ENCODE measurements at regions not wholly inside any gene's neighbourhood (a gene's known extent, or its start where the extent isn't known, plus 50 kb on each side); places are given as distances from the start of the nearest gene placed in this dataset.

- TF ChIP-seq TCF12 (IDR thresholded peaks at IDR 0.05; ENCODE audit: low read depth) (no peak), EP300 (IDR thresholded peaks at IDR 0.05; ENCODE audit: borderline replicate concordance) (no peak), TEAD4 (IDR thresholded peaks at IDR 0.05) (no peak), CREB1 (IDR thresholded peaks at IDR 0.05; ENCODE audit: low read depth) (no peak), RAD21 (IDR thresholded peaks at IDR 0.05; ENCODE audit: low read depth) (no peak), NFIC (IDR thresholded peaks at IDR 0.05) (no peak), ZBTB7A (IDR thresholded peaks at IDR 0.05; ENCODE audit: low read depth) (no peak), FOXM1 (IDR thresholded peaks at IDR 0.05; ENCODE audit: borderline replicate concordance, low read depth) (no peak), CEBPB (IDR thresholded peaks at IDR 0.05) (no peak), REST (IDR thresholded peaks at IDR 0.05; ENCODE audit: low read depth) (no peak), USF1 (IDR thresholded peaks at IDR 0.05) (no peak), MAX (IDR thresholded peaks at IDR 0.05) (no peak), YY1 (IDR thresholded peaks at IDR 0.05; ENCODE audit: low read depth) (no peak), TAF1 (IDR thresholded peaks at IDR 0.05; ENCODE audit: low read depth) (no peak), EGR1 (IDR thresholded peaks at IDR 0.05) (no peak)
Measured at GRCh38 chr5:27908341-27908740, 870.0 kb upstream of the CDH9 start.

- TF ChIP-seq CEBPB (IDR thresholded peaks at IDR 0.05) = no peak
- peak; percentile 43 for TF ChIP-seq TEAD4 (IDR thresholded peaks at IDR 0.05)
Measured at GRCh38 chr5:27906931-27907601, 868.7 kb upstream of the CDH9 start.

GRCh38 chr5:27906481-27906880 is 868.1 kb upstream of the CDH9 start:
- TF ChIP-seq EP300 (IDR thresholded peaks at IDR 0.05; ENCODE audit: borderline replicate concordance) (no peak), CREB1 (IDR thresholded peaks at IDR 0.05; ENCODE audit: low read depth) (no peak), TEAD4 (IDR thresholded peaks at IDR 0.05) (no peak), REST (IDR thresholded peaks at IDR 0.05; ENCODE audit: low read depth) (no peak), CEBPB (IDR thresholded peaks at IDR 0.05) (no peak), ZBTB7A (IDR thresholded peaks at IDR 0.05; ENCODE audit: low read depth) (no peak), RAD21 (IDR thresholded peaks at IDR 0.05; ENCODE audit: low read depth) (no peak), NFIC (IDR thresholded peaks at IDR 0.05) (no peak), YY1 (IDR thresholded peaks at IDR 0.05; ENCODE audit: low read depth) (no peak), EGR1 (IDR thresholded peaks at IDR 0.05) (no peak), TCF12 (IDR thresholded peaks at IDR 0.05; ENCODE audit: low read depth) (no peak), TAF1 (IDR thresholded peaks at IDR 0.05; ENCODE audit: low read depth) (no peak), MAX (IDR thresholded peaks at IDR 0.05) (no peak), FOXM1 (IDR thresholded peaks at IDR 0.05; ENCODE audit: borderline replicate concordance, low read depth) (no peak)

GRCh38 chr5:27900761-27901160 is 862.4 kb upstream of the CDH9 start:
- TF ChIP-seq EGR1 (IDR thresholded peaks at IDR 0.05) (no peak), CEBPB (IDR thresholded peaks at IDR 0.05) (no peak), CREB1 (IDR thresholded peaks at IDR 0.05; ENCODE audit: low read depth) (no peak), ZBTB7A (IDR thresholded peaks at IDR 0.05; ENCODE audit: low read depth) (no peak), TCF12 (IDR thresholded peaks at IDR 0.05; ENCODE audit: low read depth) (no peak), TEAD4 (IDR thresholded peaks at IDR 0.05) (no peak), USF1 (IDR thresholded peaks at IDR 0.05) (no peak), FOXM1 (IDR thresholded peaks at IDR 0.05; ENCODE audit: borderline replicate concordance, low read depth) (no peak), NFIC (IDR thresholded peaks at IDR 0.05) (no peak), TAF1 (IDR thresholded peaks at IDR 0.05; ENCODE audit: low read depth) (no peak), MAX (IDR thresholded peaks at IDR 0.05) (no peak), EP300 (IDR thresholded peaks at IDR 0.05; ENCODE audit: borderline replicate concordance) (no peak), REST (IDR thresholded peaks at IDR 0.05; ENCODE audit: low read depth) (no peak), YY1 (IDR thresholded peaks at IDR 0.05; ENCODE audit: low read depth) (no peak), RAD21 (IDR thresholded peaks at IDR 0.05; ENCODE audit: low read depth) (no peak)

Data from Ishikawa (cell line).